Loucy (cell line): ENCODE measurements at regions not wholly inside any gene's neighbourhood (a gene's known extent, or its start where the extent isn't known, plus 50 kb on each side); places are given as distances from the start of the nearest gene placed in this dataset.

Experiments used
- CTCF ChIP-seq: fragments of 200-600 bp; sonication (generic); conservative IDR thresholded peaks from 2 replicates; pipeline ENCODE4 v1.5.1; 2014; ENCODE audit warnings: mild to moderate bottlenecking, antibody characterized with exemption, low read length
- EZH2phosphoT487 ChIP-seq: fragments of 200-600 bp; IDR thresholded peaks from 2 replicates; pipeline ENCODE4 v1.6.1; 2018; ENCODE audit warnings: antibody characterized with exemption, mild to moderate bottlenecking, moderate library complexity, borderline replicate concordance

- TF ChIP-seq CTCF (no peak), EZH2phosphoT487 (no peak)
Observed at GRCh38 chr4:130753926-130754325, 1658.0 kb downstream of the C4orf33 start.
